HK-2 (cell line): ENCODE measurements at regions not wholly inside any gene's neighbourhood (a gene's known extent, or its start where the extent isn't known, plus 50 kb on each side); places are given as distances from the start of the nearest gene placed in this dataset.

Experiments
- DNase-seq: peaks from one replicate; pipeline ENCODE4 v3.0.0-alpha.2; 2018; ENCODE audit not compliant: unreplicated experiment

- no peak for DNase-seq
Measured at GRCh38 chr13:75938811-75939560, 302.9 kb downstream of the LMO7 start.

GRCh38 chr13:75936791-75937190 lies 300.7 kb downstream of the LMO7 start:
- no peak for DNase-seq

- no peak for DNase-seq
Measured at GRCh38 chr13:75935805-75936204, 299.7 kb downstream of the LMO7 start.

GRCh38 chr13:75934889-75935288 lies 298.8 kb downstream of the LMO7 start:
- no peak for DNase-seq

GRCh38 chr13:75932636-75933035 lies 296.5 kb downstream of the LMO7 start:
- no peak for DNase-seq

- DNase-seq: peak; percentile 6
Measured at GRCh38 chr13:75931116-75931515, 295.0 kb downstream of the LMO7 start.

- no peak for DNase-seq
Measured at GRCh38 chr13:75929076-75929475, 292.9 kb downstream of the LMO7 start.

GRCh38 chr13:75927183-75927669 lies 291.1 kb downstream of the LMO7 start:
- DNase-seq: no peak

GRCh38 chr13:75920536-75920935 lies 284.4 kb downstream of the LMO7 start:
- DNase-seq: no peak

- DNase-seq: no peak
Measured at GRCh38 chr13:75919660-75920199, 283.6 kb downstream of the LMO7 start.

- no peak for DNase-seq
Measured at GRCh38 chr13:75915066-75915465, 278.9 kb downstream of the LMO7 start.

GRCh38 chr13:75913925-75914324 lies 277.8 kb downstream of the LMO7 start:
- DNase-seq: no peak

- no peak for DNase-seq
Measured at GRCh38 chr13:75910591-75910990, 274.5 kb downstream of the LMO7 start.
